ENCODE measurements at regions not wholly inside any gene's neighbourhood (a gene's known extent, or its start where the extent isn't known, plus 50 kb on each side); places are given as distances from the start of the nearest gene placed in this dataset.

DNA sequence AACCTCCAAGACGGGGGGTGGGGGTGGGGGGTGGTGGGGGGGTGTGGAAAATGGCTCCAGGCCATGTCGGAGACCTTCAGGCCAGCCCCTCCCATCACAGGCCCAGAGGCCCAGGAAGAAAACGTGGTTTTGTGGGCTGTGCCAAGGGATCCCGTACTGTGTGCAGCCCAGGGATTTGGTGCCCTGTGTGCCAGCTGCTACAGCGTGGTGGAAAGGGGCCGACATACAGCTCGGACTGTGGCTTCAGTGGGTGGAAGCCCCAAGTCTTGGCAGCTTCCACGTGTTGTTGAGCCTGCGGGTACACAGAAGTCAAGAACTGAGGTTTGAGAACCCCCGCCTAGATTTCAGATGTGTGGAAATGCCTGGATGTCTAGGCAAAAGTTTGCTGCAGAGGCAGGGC is 259.7 kb downstream of the HGF start:
- Histone ChIP-seq H3K4me3 (replicated peaks in 1 of 4; ENCODE audit: control extremely low read depth in 1 of 4, insufficient read depth in 1 of 4, low read depth in 3 of 4, low read length in 4 of 4) (no peak overlapping the region), H3K36me3 (ENCODE audit: control insufficient read depth, insufficient read depth, low read length) (no peaks in the 10 kb centered on the region), H3K4me1 (ENCODE audit: control insufficient read depth, extremely low read depth, insufficient read depth, low read length) (peaks cover 1% of the 10 kb centered on the region), H4K20me1 (ENCODE audit: control insufficient read depth, extremely low read depth, insufficient read depth, low read length) (no peaks in the 10 kb centered on the region), H3K9me3 (ENCODE audit: control insufficient read depth, insufficient read depth, low read depth, low read length) (no peaks in the 10 kb centered on the region), H3K4me2 (ENCODE audit: extremely low read depth, insufficient read depth, low read length) (no peak overlapping the region), H3K79me2 (ENCODE audit: control insufficient read depth, insufficient read depth, low read length) (no peaks in the 10 kb centered on the region), H2AFZ (ENCODE audit: low read length) (no peak overlapping the region), H3K9ac (ENCODE audit: insufficient read depth, low read length) (no peak overlapping the region), H3K27me3 (ENCODE audit: control insufficient read depth, insufficient read depth, low read length) (no peaks in the 10 kb centered on the region), H3K27ac (ENCODE audit: insufficient read depth, low read length) (no peak overlapping the region)
- TF ChIP-seq CTCF (conservative IDR thresholded peaks at IDR 0.05 in 1 of 2, IDR thresholded peaks at IDR 0.05 in 1 of 2; ENCODE audit: low read depth in 1 of 2, low read length in 2 of 2) (no peak), EZH2 (IDR thresholded peaks at IDR 0.05; ENCODE audit: low read length, missing control alignments) (no peak)
- no peak for DNase-seq (ENCODE audit: low read depth in 2 of 2)

DNA sequence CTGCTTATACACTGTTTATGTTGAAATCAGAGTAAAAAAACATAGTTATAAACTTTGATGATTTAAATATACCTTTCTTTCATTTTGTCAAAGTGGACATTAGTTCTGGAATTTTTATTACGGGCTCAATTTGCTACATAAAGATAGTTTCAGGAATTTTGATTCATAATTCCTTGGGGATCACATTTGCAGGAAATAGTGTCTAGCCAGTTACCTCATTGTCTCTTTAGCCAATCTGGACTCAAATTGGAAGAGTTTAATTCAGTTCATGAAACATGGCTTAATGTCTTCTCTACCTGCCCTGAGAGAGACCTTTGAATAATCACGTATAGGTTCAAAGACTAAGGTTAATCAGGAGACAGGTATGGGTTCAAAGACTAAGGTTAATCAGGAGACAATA is 262.6 kb downstream of the HGF start:
- H3K9ac ChIP-seq (ENCODE audit: insufficient read depth, low read length), result no peak overlapping the region
- no peaks in the 10 kb centered on the region for H3K4me1 ChIP-seq (ENCODE audit: control insufficient read depth, extremely low read depth, insufficient read depth, low read length)
- H3K4me2 ChIP-seq (ENCODE audit: extremely low read depth, insufficient read depth, low read length), result no peak overlapping the region
- H3K9me3 ChIP-seq (ENCODE audit: control insufficient read depth, insufficient read depth, low read depth, low read length), result no peaks in the 10 kb centered on the region
- H3K4me3 ChIP-seq (replicated peaks in 1 of 4; ENCODE audit: control extremely low read depth in 1 of 4, insufficient read depth in 1 of 4, low read depth in 3 of 4, low read length in 4 of 4), result no peak overlapping the region
- H2AFZ ChIP-seq (ENCODE audit: low read length), result no peak overlapping the region
- H4K20me1 ChIP-seq (ENCODE audit: control insufficient read depth, extremely low read depth, insufficient read depth, low read length), result no peaks in the 10 kb centered on the region
- no peaks in the 10 kb centered on the region for H3K27me3 ChIP-seq (ENCODE audit: control insufficient read depth, insufficient read depth, low read length)
- no peaks in the 10 kb centered on the region for H3K79me2 ChIP-seq (ENCODE audit: control insufficient read depth, insufficient read depth, low read length)
- no peak for DNase-seq (ENCODE audit: low read depth in 2 of 2)
- TF ChIP-seq CTCF (conservative IDR thresholded peaks at IDR 0.05 in 1 of 2, IDR thresholded peaks at IDR 0.05 in 1 of 2; ENCODE audit: low read depth in 1 of 2, low read length in 2 of 2) (no peak), EZH2 (IDR thresholded peaks at IDR 0.05; ENCODE audit: low read length, missing control alignments) (no peak)
- no peaks in the 10 kb centered on the region for H3K36me3 ChIP-seq (ENCODE audit: control insufficient read depth, insufficient read depth, low read length)
- no peak overlapping the region for H3K27ac ChIP-seq (ENCODE audit: insufficient read depth, low read length)

GRCh38 chr7:81506609-81507008 is 263.2 kb downstream of the HGF start:
- H3K4me1 ChIP-seq (ENCODE audit: control insufficient read depth, extremely low read depth, insufficient read depth, low read length), result peaks cover under 1% of the 10 kb centered on the region
- H3K9ac ChIP-seq (ENCODE audit: insufficient read depth, low read length), result no peak overlapping the region
- H3K4me3 ChIP-seq (replicated peaks in 1 of 4; ENCODE audit: control extremely low read depth in 1 of 4, insufficient read depth in 1 of 4, low read depth in 3 of 4, low read length in 4 of 4), result no peak overlapping the region
- no peaks in the 10 kb centered on the region for H3K36me3 ChIP-seq (ENCODE audit: control insufficient read depth, insufficient read depth, low read length)
- TF ChIP-seq CTCF (conservative IDR thresholded peaks at IDR 0.05 in 1 of 2, IDR thresholded peaks at IDR 0.05 in 1 of 2; ENCODE audit: low read depth in 1 of 2, low read length in 2 of 2), result no peak
- TF ChIP-seq EZH2 (IDR thresholded peaks at IDR 0.05; ENCODE audit: low read length, missing control alignments), result no peak
- H3K27ac ChIP-seq (ENCODE audit: insufficient read depth, low read length), result no peak overlapping the region
- no peaks in the 10 kb centered on the region for H3K27me3 ChIP-seq (ENCODE audit: control insufficient read depth, insufficient read depth, low read length)
- no peak overlapping the region for H2AFZ ChIP-seq (ENCODE audit: low read length)
- no peaks in the 10 kb centered on the region for H4K20me1 ChIP-seq (ENCODE audit: control insufficient read depth, extremely low read depth, insufficient read depth, low read length)
- H3K79me2 ChIP-seq (ENCODE audit: control insufficient read depth, insufficient read depth, low read length), result no peaks in the 10 kb centered on the region
- H3K9me3 ChIP-seq (ENCODE audit: control insufficient read depth, insufficient read depth, low read depth, low read length), result no peaks in the 10 kb centered on the region
- no peak for DNase-seq (ENCODE audit: low read depth in 2 of 2)
- H3K4me2 ChIP-seq (ENCODE audit: extremely low read depth, insufficient read depth, low read length), result no peak overlapping the region

Measured in fibroblast of lung (primary cell).